OCI-LY3 (cell line): ENCODE measurements at regions not wholly inside any gene's neighbourhood (a gene's known extent, or its start where the extent isn't known, plus 50 kb on each side); places are given as distances from the start of the nearest gene placed in this dataset.

Experiments used
- H2AFZ ChIP-seq: fragments of 200-600, 300-600 bp; shearing (Covaris generic); 2 replicates; pipeline ENCODE4 v1.6.0; 2014; ENCODE audit warnings: antibody characterized with exemption, low read depth, low read length
- H3K27ac ChIP-seq: fragments of 200-600, 300-600 bp; sonication (generic); 2 replicates; pipeline ENCODE4 v1.5.1; 2014; ENCODE audit warnings: mild to moderate bottlenecking, low read length, moderate library complexity, mixed read lengths
- H3K27me3 ChIP-seq: fragments of 200-600, 300-600 bp; sonication (generic); 2 replicates; pipeline ENCODE4 v1.6.1; 2014; ENCODE audit warnings: low read depth, low read length, mixed read lengths
- H3K36me3 ChIP-seq: fragments of 200-600, 300-600 bp; sonication (generic); replicated peaks from 2 replicates; pipeline ENCODE3; 2014; ENCODE audit warnings: low read depth, low read length, mixed read lengths
- H3K4me1 ChIP-seq: fragments of 300-600, 200-600 bp; sonication (generic); 2 replicates; pipeline ENCODE4 v1.6.1; 2014; ENCODE audit warnings: low read length, mixed read lengths
- H3K4me2 ChIP-seq: fragments of 200-600, 300-600 bp; sonication (generic); 2 replicates; pipeline ENCODE4 v1.6.1; 2014; ENCODE audit warnings: low read length, mixed read lengths
- H3K4me3 ChIP-seq: fragments of 300-600, 200-600 bp; sonication (generic); 2 replicates; pipeline ENCODE4 v1.5.1; 2014; ENCODE audit warnings: antibody characterized with exemption, mild to moderate bottlenecking, low read length, moderate library complexity
- H3K79me2 ChIP-seq: fragments of 300-600, 200-600 bp; shearing (Covaris generic); 2 replicates; pipeline ENCODE4 v1.6.1; 2014; ENCODE audit warnings: mild to moderate bottlenecking, low read length, mixed read lengths
- H3K9ac ChIP-seq: fragments of 300-600, 200-600 bp; shearing (Covaris generic); 2 replicates; pipeline ENCODE4 v1.6.0; 2014; ENCODE audit warnings: mild to moderate bottlenecking, low read length, moderate library complexity
- H3K9me3 ChIP-seq: fragments of 200-600, 300-600 bp; shearing (Covaris generic); 2 replicates; pipeline ENCODE4 v1.6.1; 2014; ENCODE audit warnings: low read length, mixed read lengths; ENCODE audit not compliant: insufficient read depth
- H4K20me1 ChIP-seq: fragments of 200-600, 300-600 bp; sonication (generic); 2 replicates; pipeline ENCODE4 v1.6.1; 2016; ENCODE audit warnings: low read length, mixed read lengths; ENCODE audit not compliant: insufficient read depth
- EZH2phosphoT487 ChIP-seq: fragments of 200-600 bp; shearing (Covaris generic); IDR thresholded peaks from 2 replicates; pipeline ENCODE4 v1.6.1; 2018; ENCODE audit warnings: antibody characterized with exemption, mixed run types, low read depth
- TF ChIP-seq, protein P1 (sequence below): fragments of 200-600, 300-600 bp; sonication (generic); IDR thresholded peaks from 2 replicates; pipeline ENCODE4 v1.5.1; 2014; ENCODE audit warnings: antibody characterized with exemption, low read length, low read depth

DNA sequence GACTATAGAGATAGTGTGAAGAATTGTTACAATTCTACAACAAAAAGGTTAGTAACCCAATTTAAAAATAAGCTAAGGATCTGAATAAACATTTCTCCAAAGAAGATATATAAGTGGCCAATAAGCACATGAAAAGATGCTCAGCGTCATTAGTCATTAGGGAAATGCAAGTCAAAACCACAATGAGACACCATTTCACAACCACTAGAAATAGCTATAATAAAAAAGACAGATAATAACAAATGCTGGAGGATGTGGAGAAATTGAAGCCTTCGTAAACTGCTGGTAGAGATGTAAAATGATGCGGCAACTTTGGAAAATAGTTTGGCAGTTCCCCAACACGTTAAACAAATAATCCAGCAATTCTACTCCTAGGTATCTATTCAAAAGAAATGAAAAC, 366.5 kb upstream of the POU3F3 start:
- Histone ChIP-seq H3K36me3 (no peaks in the 10 kb centered on the region), H3K79me2 (no peaks in the 10 kb centered on the region), H3K27me3 (peaks cover 15% of the 10 kb centered on the region; the same call in 1 of the 2 replicates), H3K4me3 (no peak overlapping the region), H3K4me1 (no peaks in the 10 kb centered on the region), H4K20me1 (no peaks in the 10 kb centered on the region), H3K27ac (no peak overlapping the region), H3K4me2 (no peak overlapping the region), H3K9ac (no peak overlapping the region), H3K9me3 (no peaks in the 10 kb centered on the region), H2AFZ (no peak overlapping the region)
- TF ChIP-seq, protein P1, sequence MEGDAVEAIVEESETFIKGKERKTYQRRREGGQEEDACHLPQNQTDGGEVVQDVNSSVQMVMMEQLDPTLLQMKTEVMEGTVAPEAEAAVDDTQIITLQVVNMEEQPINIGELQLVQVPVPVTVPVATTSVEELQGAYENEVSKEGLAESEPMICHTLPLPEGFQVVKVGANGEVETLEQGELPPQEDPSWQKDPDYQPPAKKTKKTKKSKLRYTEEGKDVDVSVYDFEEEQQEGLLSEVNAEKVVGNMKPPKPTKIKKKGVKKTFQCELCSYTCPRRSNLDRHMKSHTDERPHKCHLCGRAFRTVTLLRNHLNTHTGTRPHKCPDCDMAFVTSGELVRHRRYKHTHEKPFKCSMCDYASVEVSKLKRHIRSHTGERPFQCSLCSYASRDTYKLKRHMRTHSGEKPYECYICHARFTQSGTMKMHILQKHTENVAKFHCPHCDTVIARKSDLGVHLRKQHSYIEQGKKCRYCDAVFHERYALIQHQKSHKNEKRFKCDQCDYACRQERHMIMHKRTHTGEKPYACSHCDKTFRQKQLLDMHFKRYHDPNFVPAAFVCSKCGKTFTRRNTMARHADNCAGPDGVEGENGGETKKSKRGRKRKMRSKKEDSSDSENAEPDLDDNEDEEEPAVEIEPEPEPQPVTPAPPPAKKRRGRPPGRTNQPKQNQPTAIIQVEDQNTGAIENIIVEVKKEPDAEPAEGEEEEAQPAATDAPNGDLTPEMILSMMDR, result no peak
- TF ChIP-seq EZH2phosphoT487, result no peak

DNA sequence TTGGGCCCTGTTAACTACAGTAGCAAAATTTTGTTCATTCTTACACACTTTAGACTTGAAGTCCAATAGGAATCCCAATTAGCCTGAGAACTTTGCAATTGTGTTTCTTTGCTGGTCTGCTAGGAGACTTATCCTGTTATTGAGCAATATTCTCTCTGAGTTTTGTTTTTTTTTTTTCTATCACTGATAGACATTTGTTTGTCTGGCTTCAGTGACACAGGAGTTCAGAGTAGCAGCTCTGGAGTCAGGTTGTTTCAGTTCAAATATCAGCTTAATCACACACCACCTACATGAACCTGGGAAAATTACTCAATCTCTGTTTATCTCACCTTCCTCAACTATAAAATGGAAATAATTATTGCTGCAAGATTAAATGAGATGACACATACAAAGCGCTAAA, 360.2 kb upstream of the POU3F3 start:
- Histone ChIP-seq H3K9me3 (no peaks in the 10 kb centered on the region), H3K79me2 (no peaks in the 10 kb centered on the region), H4K20me1 (no peaks in the 10 kb centered on the region), H3K9ac (no peak overlapping the region), H2AFZ (no peak overlapping the region), H3K4me2 (no peak overlapping the region), H3K27me3 (no peaks in the 10 kb centered on the region; the same call in 1 of the 2 replicates), H3K36me3 (no peaks in the 10 kb centered on the region), H3K4me3 (no peak overlapping the region), H3K27ac (no peak overlapping the region), H3K4me1 (no peaks in the 10 kb centered on the region)
- TF ChIP-seq EZH2phosphoT487, result no peak
- TF ChIP-seq, protein P1, result no peak

DNA sequence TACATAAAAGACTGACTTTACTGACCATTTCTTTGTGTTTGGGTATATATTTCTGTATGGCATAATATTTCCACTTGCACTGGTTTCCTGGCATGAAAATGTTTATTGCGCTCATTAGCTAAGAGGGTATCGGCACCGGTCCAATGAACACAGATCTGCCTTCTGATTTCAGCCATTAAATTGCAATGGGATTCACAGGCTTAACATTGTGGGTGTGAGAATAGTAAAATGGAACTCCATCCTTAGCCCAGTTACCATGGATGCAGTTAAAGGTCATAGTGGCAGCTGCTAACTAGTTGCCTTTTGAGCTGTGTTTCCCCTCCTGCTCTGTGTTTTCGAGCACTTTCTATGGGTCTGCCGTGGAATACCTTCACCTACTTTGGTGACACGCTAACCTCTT, 352.6 kb upstream of the POU3F3 start:
- Histone ChIP-seq H3K4me1 (no peaks in the 10 kb centered on the region), H2AFZ (no peak overlapping the region), H3K36me3 (no peaks in the 10 kb centered on the region), H3K9me3 (no peaks in the 10 kb centered on the region), H3K4me2 (no peak overlapping the region), H3K27ac (no peak overlapping the region), H4K20me1 (no peaks in the 10 kb centered on the region), H3K27me3 (peaks cover 6% of the 10 kb centered on the region), H3K9ac (no peak overlapping the region), H3K4me3 (no peak overlapping the region), H3K79me2 (no peaks in the 10 kb centered on the region)
- TF ChIP-seq, protein P1, result no peak
- no peak for TF ChIP-seq EZH2phosphoT487

DNA sequence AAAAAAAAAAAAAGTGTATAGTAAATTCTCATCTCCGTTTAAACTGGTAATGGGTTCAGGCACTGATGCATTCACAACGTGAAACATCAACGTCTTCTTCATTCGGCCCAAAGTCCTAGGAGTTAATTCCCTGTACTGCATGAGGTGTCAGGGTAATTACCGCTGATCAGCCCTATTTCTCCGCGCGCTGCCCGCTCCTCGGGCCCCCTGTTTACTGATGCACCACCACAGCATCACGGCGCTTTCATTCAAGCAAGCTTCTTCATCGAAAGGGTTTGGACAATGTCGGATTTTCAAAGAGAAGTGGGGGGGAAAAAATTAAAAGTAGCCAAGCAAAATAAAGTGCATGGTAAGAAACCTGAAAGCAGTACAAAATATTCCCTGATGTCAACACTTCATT, 352.0 kb upstream of the POU3F3 start:
- Histone ChIP-seq H4K20me1 (no peaks in the 10 kb centered on the region), H2AFZ (no peak overlapping the region), H3K79me2 (no peaks in the 10 kb centered on the region), H3K27ac (no peak overlapping the region), H3K4me3 (no peak overlapping the region), H3K9ac (no peak overlapping the region), H3K4me1 (no peaks in the 10 kb centered on the region), H3K36me3 (no peaks in the 10 kb centered on the region), H3K4me2 (no peak overlapping the region), H3K9me3 (no peaks in the 10 kb centered on the region), H3K27me3 (peaks cover 6% of the 10 kb centered on the region)
- TF ChIP-seq EZH2phosphoT487, result no peak
- TF ChIP-seq, protein P1, result no peak
